ENCODE measurements at regions not wholly inside any gene's neighbourhood (a gene's known extent, or its start where the extent isn't known, plus 50 kb on each side); places are given as distances from the start of the nearest gene placed in this dataset.

GRCh38 chrX:77009691-77010090 is 437.5 kb upstream of the FGF16 start:
- ATAC-seq: no peak
- WGBS (ENCODE audit: low lambda C conversion rate): 95% methylated on average over 2 of the region's 2 CpGs

DNA sequence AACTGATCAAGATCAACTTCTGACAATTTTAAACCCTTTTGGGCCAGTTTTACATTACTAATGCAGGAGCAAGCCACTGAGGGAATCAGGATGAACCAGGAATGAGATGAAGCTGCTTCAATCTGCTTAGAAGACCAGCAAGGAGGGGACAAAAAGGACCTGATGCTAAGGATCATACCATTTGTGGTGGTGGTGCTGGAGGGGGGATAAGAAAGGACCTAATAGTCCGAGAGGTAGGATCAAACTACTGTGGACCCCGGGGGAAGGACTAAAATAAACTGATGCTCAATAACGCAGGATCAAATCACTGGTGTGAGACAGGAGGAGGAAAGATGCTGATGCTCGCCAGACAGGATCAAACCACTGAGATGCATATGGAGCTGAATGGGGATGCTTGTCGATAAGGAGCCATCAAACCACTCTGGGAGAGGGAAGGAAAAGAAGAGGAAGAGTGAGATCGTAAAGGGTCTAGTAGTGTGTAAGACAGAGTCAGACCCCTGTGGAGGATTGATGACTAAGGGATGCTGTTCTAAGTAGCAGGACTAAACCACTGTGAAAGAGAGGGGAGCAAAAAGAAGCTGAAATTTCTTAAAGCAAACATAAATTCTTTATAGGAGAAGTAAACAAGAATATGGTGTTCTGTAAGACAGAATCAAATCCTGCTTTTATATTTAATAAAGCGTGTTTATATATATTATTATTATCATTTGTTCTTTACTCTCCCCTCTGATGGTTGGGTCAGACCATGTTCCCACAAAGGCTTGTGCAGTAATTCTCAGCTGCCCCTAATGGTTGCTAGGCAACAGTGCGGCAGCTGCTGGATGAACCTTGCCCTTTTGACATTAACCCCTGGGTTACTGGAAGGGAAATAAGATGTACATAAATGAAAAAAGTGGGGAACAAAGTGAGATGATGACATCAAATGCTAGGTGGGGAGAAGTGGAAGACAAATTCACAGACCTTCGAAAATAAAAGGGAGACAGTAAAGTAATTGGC is 432.5 kb upstream of the FGF16 start:
- POLR2A ChIA-PET: no interaction called here
- CTCF ChIA-PET (ENCODE audit: low intra/inter-chr PET ratio, low total read pairs): no interaction called here
- Histone ChIP-seq H3K27me3 (ENCODE audit: control insufficient read depth in 1 of 2, insufficient read depth in 2 of 2, low read length in 2 of 2) (no peaks in the 10 kb centered on the region), H4K20me1 (ENCODE audit: insufficient read depth, low read length) (no peaks in the 10 kb centered on the region), H3K27ac (ENCODE audit: extremely low read length, insufficient read depth, low read length) (no peak overlapping the region), H2AFZ (ENCODE audit: low read length) (no peak overlapping the region), H3K4me2 (ENCODE audit: low read depth, low read length) (peak overlapping the region; percentile 12; the same call in 1 of the 2 replicates), H3K4me3 (replicated peaks in 1 of 3; ENCODE audit: insufficient read depth in 1 of 3, low read depth in 2 of 3, low read length in 3 of 3) (no peak overlapping the region), H3K36me3 (replicated peaks in 1 of 2; ENCODE audit: control insufficient read depth in 1 of 2, insufficient read depth in 2 of 2, low read length in 2 of 2) (no peaks in the 10 kb centered on the region), H3K4me1 (ENCODE audit: insufficient read depth, low read length) (peaks cover 10% of the 10 kb centered on the region), H3K9ac (ENCODE audit: insufficient read depth, low read depth, low read length) (no peak overlapping the region), H3K9me3 (ENCODE audit: low read length) (no peaks in the 10 kb centered on the region), H3K79me2 (ENCODE audit: insufficient read depth, low read length) (no peaks in the 10 kb centered on the region)
- DNase-seq (ENCODE audit: low spot score) (peak; percentile 74), FAIRE-seq (peak; percentile 89), ATAC-seq (peak; percentile 71)
- in situ Hi-C loops (cut with HindIII; ENCODE audit: extremely low pct_ligation_motif_present, low pct_unique_long_range_greater_than_20kb): no loop called here
- intact Hi-C loops (cut with micrococcal nuclease; ENCODE audit: unreplicated experiment): no loop called here
- 32% methylated on average over 9 of the region's 9 CpGs for WGBS (ENCODE audit: low lambda C conversion rate)
- BruUV-seq (replicated peaks): no TSS peak
- no peak for TF ChIP-seq KDM1A (CRISPR knock-in tag; IDR thresholded peaks at IDR 0.05)
- no peak for TF ChIP-seq GMEB2 (CRISPR knock-in tag; IDR thresholded peaks at IDR 0.05; ENCODE audit: low read depth)
- TF ChIP-seq ZNF710 (CRISPR knock-in tag; IDR thresholded peaks at IDR 0.05; ENCODE audit: borderline replicate concordance): no peak
- TF ChIP-seq EZH2 (conservative IDR thresholded peaks at IDR 0.05; ENCODE audit: low read depth, low read length): no peak
- no peak for TF ChIP-seq MLLT10 (CRISPR knock-in tag; IDR thresholded peaks at IDR 0.05)
- no peak for TF ChIP-seq ETV6 (CRISPR knock-in tag; conservative IDR thresholded peaks at IDR 0.05)
- no peak for TF ChIP-seq PLSCR1 (CRISPR knock-in tag; IDR thresholded peaks at IDR 0.05; ENCODE audit: borderline replicate concordance)
- TF ChIP-seq, protein P1, sequence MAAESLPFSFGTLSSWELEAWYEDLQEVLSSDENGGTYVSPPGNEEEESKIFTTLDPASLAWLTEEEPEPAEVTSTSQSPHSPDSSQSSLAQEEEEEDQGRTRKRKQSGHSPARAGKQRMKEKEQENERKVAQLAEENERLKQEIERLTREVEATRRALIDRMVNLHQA (CRISPR knock-in tag; IDR thresholded peaks at IDR 0.05): no peak
- TF ChIP-seq KLF16 (CRISPR knock-in tag; IDR thresholded peaks at IDR 0.05): no peak
- no peak for TF ChIP-seq TCF7L2 (IDR thresholded peaks at IDR 0.05; ENCODE audit: low read depth, low read length)
- TF ChIP-seq ZNF607 (CRISPR knock-in tag; IDR thresholded peaks at IDR 0.05; ENCODE audit: borderline replicate concordance): no peak

More at GRCh38 chrX:77009691-77010090, 437.5 kb upstream of the FGF16 start:
- Histone ChIP-seq H3K36me3 (replicated peaks in 1 of 2; ENCODE audit: control insufficient read depth in 1 of 2, insufficient read depth in 2 of 2, low read length in 2 of 2) (no peaks in the 10 kb centered on the region), H3K79me2 (ENCODE audit: insufficient read depth, low read length) (no peaks in the 10 kb centered on the region), H3K9ac (ENCODE audit: insufficient read depth, low read depth, low read length) (no peak overlapping the region), H3K4me2 (ENCODE audit: low read depth, low read length) (no peak overlapping the region), H2AFZ (ENCODE audit: low read length) (no peak overlapping the region), H4K20me1 (ENCODE audit: insufficient read depth, low read length) (no peaks in the 10 kb centered on the region), H3K27ac (ENCODE audit: extremely low read length, insufficient read depth, low read length) (no peak overlapping the region), H3K4me1 (ENCODE audit: insufficient read depth, low read length) (peaks cover 5% of the 10 kb centered on the region; the same call in 1 of the 2 replicates), H3K27me3 (ENCODE audit: control insufficient read depth in 1 of 2, insufficient read depth in 2 of 2, low read length in 2 of 2) (no peaks in the 10 kb centered on the region), H3K9me3 (ENCODE audit: low read length) (no peaks in the 10 kb centered on the region), H3K4me3 (replicated peaks in 1 of 3; ENCODE audit: insufficient read depth in 1 of 3, low read depth in 2 of 3, low read length in 3 of 3) (no peak overlapping the region)
- in situ Hi-C loops (cut with HindIII; ENCODE audit: extremely low pct_ligation_motif_present, low pct_unique_long_range_greater_than_20kb): no loop called here
- intact Hi-C loops (cut with micrococcal nuclease; ENCODE audit: unreplicated experiment): no loop called here
- POLR2A ChIA-PET: interaction anchor here (1.5 kb wide), 1 partner anchor 78 kb away, joined by 3 read pairs; no protein-coding TSS in a partner anchor
- no TSS peak for BruUV-seq (replicated peaks)
- DNase-seq (ENCODE audit: low spot score): no peak
- TF ChIP-seq MAF1 (CRISPR knock-in tag; IDR thresholded peaks at IDR 0.05; ENCODE audit: borderline replicate concordance) (no peak), ZNF329 (CRISPR knock-in tag; IDR thresholded peaks at IDR 0.05; ENCODE audit: low read depth) (no peak)
- no peak for FAIRE-seq
- CTCF ChIA-PET (ENCODE audit: low intra/inter-chr PET ratio, low total read pairs): no interaction called here
